ENCODE measurements at regions not wholly inside any gene's neighbourhood (a gene's known extent, or its start where the extent isn't known, plus 50 kb on each side); places are given as distances from the start of the nearest gene placed in this dataset.

- TF ChIP-seq POLR2A (IDR thresholded peaks at IDR 0.05) = no peak
- TF ChIP-seq, protein P1, sequence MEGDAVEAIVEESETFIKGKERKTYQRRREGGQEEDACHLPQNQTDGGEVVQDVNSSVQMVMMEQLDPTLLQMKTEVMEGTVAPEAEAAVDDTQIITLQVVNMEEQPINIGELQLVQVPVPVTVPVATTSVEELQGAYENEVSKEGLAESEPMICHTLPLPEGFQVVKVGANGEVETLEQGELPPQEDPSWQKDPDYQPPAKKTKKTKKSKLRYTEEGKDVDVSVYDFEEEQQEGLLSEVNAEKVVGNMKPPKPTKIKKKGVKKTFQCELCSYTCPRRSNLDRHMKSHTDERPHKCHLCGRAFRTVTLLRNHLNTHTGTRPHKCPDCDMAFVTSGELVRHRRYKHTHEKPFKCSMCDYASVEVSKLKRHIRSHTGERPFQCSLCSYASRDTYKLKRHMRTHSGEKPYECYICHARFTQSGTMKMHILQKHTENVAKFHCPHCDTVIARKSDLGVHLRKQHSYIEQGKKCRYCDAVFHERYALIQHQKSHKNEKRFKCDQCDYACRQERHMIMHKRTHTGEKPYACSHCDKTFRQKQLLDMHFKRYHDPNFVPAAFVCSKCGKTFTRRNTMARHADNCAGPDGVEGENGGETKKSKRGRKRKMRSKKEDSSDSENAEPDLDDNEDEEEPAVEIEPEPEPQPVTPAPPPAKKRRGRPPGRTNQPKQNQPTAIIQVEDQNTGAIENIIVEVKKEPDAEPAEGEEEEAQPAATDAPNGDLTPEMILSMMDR (IDR thresholded peaks at IDR 0.05) = no peak
These were observed 73.0 kb upstream of the PTGS2 start for GRCh38 chr1:186753241-186753640.
